ENCODE measurements at regions not wholly inside any gene's neighbourhood (a gene's known extent, or its start where the extent isn't known, plus 50 kb on each side); places are given as distances from the start of the nearest gene placed in this dataset.

DNA sequence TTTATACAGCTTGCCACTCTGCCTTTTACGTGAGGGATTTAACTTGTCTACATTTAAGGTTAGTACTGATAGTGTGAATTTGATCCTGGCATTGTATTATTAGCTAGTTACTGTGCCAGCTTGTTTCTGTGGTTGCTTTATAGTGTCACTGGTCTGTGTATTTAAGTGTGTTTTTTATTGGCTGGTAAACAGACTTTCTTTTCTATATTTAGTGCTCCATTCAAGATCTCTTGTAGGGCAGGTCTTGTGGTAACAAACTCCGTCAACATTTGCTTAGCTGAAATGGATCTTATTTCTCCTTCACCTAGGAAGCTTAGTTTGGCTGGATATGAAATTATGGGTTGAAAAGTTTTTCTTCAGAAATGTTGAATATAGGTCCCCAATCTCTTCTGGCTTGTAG lies 1971.0 kb upstream of the LRRTM1 start:
- intact Hi-C loops (cut with micrococcal nuclease), result no loop called here
- H3K4me1 ChIP-seq, result no peaks in the 10 kb centered on the region
- H3K4me3 ChIP-seq, result no peak overlapping the region
- H3K27ac ChIP-seq (replicated peaks), result no peak overlapping the region
- TF ChIP-seq, protein P1, sequence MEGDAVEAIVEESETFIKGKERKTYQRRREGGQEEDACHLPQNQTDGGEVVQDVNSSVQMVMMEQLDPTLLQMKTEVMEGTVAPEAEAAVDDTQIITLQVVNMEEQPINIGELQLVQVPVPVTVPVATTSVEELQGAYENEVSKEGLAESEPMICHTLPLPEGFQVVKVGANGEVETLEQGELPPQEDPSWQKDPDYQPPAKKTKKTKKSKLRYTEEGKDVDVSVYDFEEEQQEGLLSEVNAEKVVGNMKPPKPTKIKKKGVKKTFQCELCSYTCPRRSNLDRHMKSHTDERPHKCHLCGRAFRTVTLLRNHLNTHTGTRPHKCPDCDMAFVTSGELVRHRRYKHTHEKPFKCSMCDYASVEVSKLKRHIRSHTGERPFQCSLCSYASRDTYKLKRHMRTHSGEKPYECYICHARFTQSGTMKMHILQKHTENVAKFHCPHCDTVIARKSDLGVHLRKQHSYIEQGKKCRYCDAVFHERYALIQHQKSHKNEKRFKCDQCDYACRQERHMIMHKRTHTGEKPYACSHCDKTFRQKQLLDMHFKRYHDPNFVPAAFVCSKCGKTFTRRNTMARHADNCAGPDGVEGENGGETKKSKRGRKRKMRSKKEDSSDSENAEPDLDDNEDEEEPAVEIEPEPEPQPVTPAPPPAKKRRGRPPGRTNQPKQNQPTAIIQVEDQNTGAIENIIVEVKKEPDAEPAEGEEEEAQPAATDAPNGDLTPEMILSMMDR (IDR thresholded peaks at IDR 0.05; ENCODE audit: borderline replicate concordance), result no peak
- DNase-seq, result no peak
- H3K27me3 ChIP-seq (ENCODE audit: low read depth), result no peaks in the 10 kb centered on the region
- peaks cover 4% of the 10 kb centered on the region for H3K9me3 ChIP-seq (replicated peaks)
- H3K36me3 ChIP-seq, result no peaks in the 10 kb centered on the region

GRCh38 chr2:82268446-82268845 lies 1963.9 kb upstream of the LRRTM1 start:
- TF ChIP-seq, protein P1 (IDR thresholded peaks at IDR 0.05; ENCODE audit: borderline replicate concordance), result no peak
- H3K9me3 ChIP-seq (replicated peaks), result no peaks in the 10 kb centered on the region
- H3K36me3 ChIP-seq, result no peaks in the 10 kb centered on the region
- intact Hi-C loops (cut with micrococcal nuclease), result no loop called here
- no peak overlapping the region for H3K27ac ChIP-seq (replicated peaks)
- H3K4me3 ChIP-seq, result no peak overlapping the region
- DNase-seq, result no peak
- no peaks in the 10 kb centered on the region for H3K27me3 ChIP-seq (ENCODE audit: low read depth)
- H3K4me1 ChIP-seq, result no peaks in the 10 kb centered on the region

- no peak for DNase-seq
- intact Hi-C loops (cut with micrococcal nuclease), result no loop called here
- TF ChIP-seq, protein P1 (IDR thresholded peaks at IDR 0.05; ENCODE audit: borderline replicate concordance), result no peak
- H3K36me3 ChIP-seq, result no peaks in the 10 kb centered on the region
- no peak overlapping the region for H3K27ac ChIP-seq (replicated peaks)
- H3K4me3 ChIP-seq, result no peak overlapping the region
- no peaks in the 10 kb centered on the region for H3K27me3 ChIP-seq (ENCODE audit: low read depth)
- peaks cover under 1% of the 10 kb centered on the region for H3K9me3 ChIP-seq (replicated peaks)
- no peaks in the 10 kb centered on the region for H3K4me1 ChIP-seq
Observed at GRCh38 chr2:82260521-82260920, 1956.0 kb upstream of the LRRTM1 start.

DNA sequence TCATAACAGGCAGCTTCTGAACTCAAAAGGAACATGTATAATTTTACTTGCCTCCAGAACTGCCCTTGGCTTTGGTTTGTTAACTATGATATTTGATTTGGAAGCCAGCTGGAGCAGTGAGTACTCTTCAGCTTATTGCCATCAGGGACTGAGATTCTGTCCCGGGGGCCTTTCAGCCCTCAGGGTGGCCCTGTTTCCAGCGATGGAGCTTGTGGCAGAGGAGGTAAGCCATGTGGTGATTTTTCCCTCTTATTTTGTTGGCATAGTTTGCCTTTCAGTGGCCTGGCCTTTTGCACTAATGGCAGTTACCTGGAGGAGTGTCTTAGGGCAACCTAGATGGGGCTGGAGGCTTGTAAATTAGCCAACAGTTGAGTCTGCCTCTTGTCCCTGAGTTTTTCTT lies 1955.0 kb upstream of the LRRTM1 start:
- Histone ChIP-seq H3K27me3 (ENCODE audit: low read depth) (no peaks in the 10 kb centered on the region), H3K27ac (replicated peaks) (no peak overlapping the region), H3K4me3 (no peak overlapping the region), H3K36me3 (no peaks in the 10 kb centered on the region), H3K4me1 (no peaks in the 10 kb centered on the region), H3K9me3 (replicated peaks) (peaks cover 7% of the 10 kb centered on the region)
- TF ChIP-seq, protein P1 (IDR thresholded peaks at IDR 0.05; ENCODE audit: borderline replicate concordance), result no peak
- intact Hi-C loops (cut with micrococcal nuclease), result no loop called here
- no peak for DNase-seq

DNA sequence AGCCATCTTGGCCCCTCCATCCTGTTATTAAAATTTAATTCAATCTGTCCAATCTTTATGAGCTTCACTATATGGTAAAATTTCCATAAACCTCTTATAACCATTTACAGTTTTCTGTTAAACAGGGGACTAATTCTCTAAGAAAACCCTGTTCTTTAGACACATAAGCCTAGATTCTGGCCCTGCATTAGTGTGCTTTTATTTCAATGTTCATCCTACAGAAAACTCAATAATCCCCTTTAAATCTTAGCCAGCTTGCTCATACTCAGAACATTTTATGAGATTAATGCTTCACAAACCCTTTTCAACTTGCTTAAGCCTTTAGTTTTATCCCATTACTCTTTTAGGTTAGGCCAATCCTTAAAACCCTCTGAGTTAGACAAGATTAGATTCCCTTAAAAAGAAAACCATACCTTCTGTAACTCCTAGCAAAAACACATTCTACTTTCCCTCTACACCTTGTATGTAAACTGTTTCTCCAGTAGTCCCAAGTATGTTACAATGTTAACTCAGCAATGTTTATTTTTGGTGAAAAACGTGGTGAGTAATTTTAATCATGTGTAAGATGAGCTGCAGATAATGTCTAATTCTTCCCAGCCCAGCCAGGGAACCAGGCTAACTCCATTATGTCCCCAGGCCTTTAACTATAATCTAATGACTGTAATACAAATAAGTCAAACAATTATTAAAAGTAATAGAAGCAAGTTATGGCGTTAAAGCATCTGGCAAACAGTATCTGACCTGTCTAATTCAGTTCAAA lies 1953.4 kb upstream of the LRRTM1 start:
- no peaks in the 10 kb centered on the region for H3K4me1 ChIP-seq
- no peak overlapping the region for H3K27ac ChIP-seq (replicated peaks)
- no peak for DNase-seq
- H3K9me3 ChIP-seq (replicated peaks), result peaks cover 22% of the 10 kb centered on the region
- H3K4me3 ChIP-seq, result no peak overlapping the region
- TF ChIP-seq, protein P1 (IDR thresholded peaks at IDR 0.05; ENCODE audit: borderline replicate concordance), result no peak
- no peaks in the 10 kb centered on the region for H3K36me3 ChIP-seq
- no peaks in the 10 kb centered on the region for H3K27me3 ChIP-seq (ENCODE audit: low read depth)
- intact Hi-C loops (cut with micrococcal nuclease), result no loop called here

All from left ventricle myocardium inferior (tissue), 1 donor.